PC-9 (cell line): ENCODE measurements at regions not wholly inside any gene's neighbourhood (a gene's known extent, or its start where the extent isn't known, plus 50 kb on each side); places are given as distances from the start of the nearest gene placed in this dataset.

ENCODE experiments used
- BruUV-seq: library from RNA; stranded (reverse); fragments of 400-500 nt; replicated peaks from 2 replicates; lab custom pipeline; 2021; lab: Mats Ljungman, UMichigan
- CTCF ChIA-PET: fragments of 300-600 bp; sonication (Branson Sonifier 250); formaldehyde crosslinking; loops from one replicate; lab custom pipeline; 2022; ENCODE audit warnings: antibody characterized with exemption; lab: Charles Lee
- POLR2A ChIA-PET: fragments of 300-600 bp; sonication (Branson Sonifier 250); formaldehyde crosslinking; loops from one replicate; lab custom pipeline; 2022; ENCODE audit warnings: antibody characterized with exemption; ENCODE audit not compliant: unreplicated experiment; lab: Charles Lee
- DNase-seq, 2 experiments: peaks; one replicate each; pipeline versions ENCODE4 v3.0.0 to v3.0.0-alpha.2; 2015 to 2022; ENCODE audit warnings: mixed read lengths in 1 of 2
- H2AFZ ChIP-seq: fragments of 200-600 bp; sonication (generic); 2 replicates; pipeline ENCODE4 v1.8.1; 2017; ENCODE audit warnings: antibody characterized with exemption
- H3F3A ChIP-seq: fragments of 200-600 bp; sonication (generic); 2 replicates; pipeline ENCODE4 v1.8.1; 2017; ENCODE audit warnings: antibody characterized with exemption, mild to moderate bottlenecking, low read depth; ENCODE audit not compliant: insufficient read depth
- H3K27ac ChIP-seq: fragments of 200-600 bp; sonication (generic); 2 replicates; pipeline ENCODE4 v1.6.1; 2016; ENCODE audit warnings: mixed run types
- H3K27me3 ChIP-seq: fragments of 200-600 bp; sonication (generic); 2 replicates; pipeline ENCODE4 v1.6.1; 2016; ENCODE audit warnings: low read depth, mixed run types; ENCODE audit not compliant: insufficient read depth
- H3K36me3 ChIP-seq: fragments of 200-600 bp; sonication (generic); 2 replicates; pipeline ENCODE4 v1.6.1; 2016; ENCODE audit warnings: low read depth, mixed run types
- H3K4me1 ChIP-seq: fragments of 200-600 bp; sonication (generic); replicated peaks from 2 replicates; pipeline ENCODE4 v1.6.1; 2016; ENCODE audit warnings: mixed run types; ENCODE audit not compliant: insufficient read depth
- H3K4me2 ChIP-seq: fragments of 200-600 bp; sonication (generic); 2 replicates; pipeline ENCODE4 v1.6.1; 2017; ENCODE audit warnings: mixed run types
- H3K4me3 ChIP-seq: fragments of 200-600 bp; sonication (generic); 2 replicates; pipeline ENCODE4 v1.6.1; 2016; ENCODE audit warnings: mixed run types
- H3K79me2 ChIP-seq: fragments of 200-600 bp; sonication (generic); 2 replicates; pipeline ENCODE4 v1.6.1; 2017; ENCODE audit warnings: low read depth, mixed run types
- H3K9me2 ChIP-seq: fragments of 200-600 bp; sonication (generic); 2 replicates; pipeline ENCODE4 v1.8.1; 2017; ENCODE audit warnings: mild to moderate bottlenecking; ENCODE audit not compliant: insufficient read depth
- H3K9me3 ChIP-seq: fragments of 200-600 bp; sonication (generic); 2 replicates; pipeline ENCODE4 v1.8.1; 2016; ENCODE audit warnings: low read depth; ENCODE audit not compliant: insufficient read depth
- H4K20me1 ChIP-seq: fragments of 200-600 bp; sonication (generic); 2 replicates; pipeline ENCODE4 v1.8.1; 2017; ENCODE audit not compliant: insufficient read depth
- CTCF ChIP-seq: fragments of 200-600 bp; sonication (generic); conservative IDR thresholded peaks from 2 replicates; pipeline ENCODE4 v1.6.1; 2017; ENCODE audit warnings: mixed run types, antibody characterized with exemption, mild to moderate bottlenecking, moderate library complexity
- EZH2 ChIP-seq: fragments of 200-600 bp; sonication (generic); IDR thresholded peaks from 2 replicates; pipeline ENCODE4 v1.8.0; 2017; ENCODE audit warnings: antibody characterized with exemption, low read depth
- intact Hi-C: fragments of 100-400 bp; cut with micrococcal nuclease; formaldehyde crosslinking; loops from one replicate; pipeline ENCODE4 v1.10.0; 2022; ENCODE audit not compliant: unreplicated experiment

- Histone ChIP-seq H3F3A (no peaks in the 10 kb centered on the region), H3K4me2 (no peak overlapping the region), H3K9me2 (no peaks in the 10 kb centered on the region), H2AFZ (peak overlapping the region; percentile 24; the same call in 1 of the 2 replicates), H3K4me1 (no peaks in the 10 kb centered on the region), H3K4me3 (no peak overlapping the region), H3K79me2 (no peaks in the 10 kb centered on the region), H3K9me3 (no peaks in the 10 kb centered on the region), H3K27ac (no peak overlapping the region), H3K27me3 (no peaks in the 10 kb centered on the region), H4K20me1 (no peaks in the 10 kb centered on the region), H3K36me3 (no peaks in the 10 kb centered on the region)
- CTCF ChIA-PET, result no interaction called here
- POLR2A ChIA-PET, result no interaction called here
- TF ChIP-seq CTCF, result no peak
- TF ChIP-seq EZH2, result no peak
- DNase-seq, result no peak
- BruUV-seq, result no TSS peak
- intact Hi-C loops, result no loop called here
Measured at GRCh38 chr3:157981819-157982218, 124.4 kb downstream of the SHOX2 start.

- no TSS peak for BruUV-seq
Measured at GRCh38 chr3:157979022-157979421, 127.2 kb downstream of the SHOX2 start.

GRCh38 chr3:157961665-157962064 is 144.6 kb downstream of the SHOX2 start:
- no peak for DNase-seq
- POLR2A ChIA-PET, result no interaction called here
- Histone ChIP-seq H3K4me1 (no peaks in the 10 kb centered on the region), H3K9me2 (no peaks in the 10 kb centered on the region), H3F3A (no peaks in the 10 kb centered on the region), H3K79me2 (no peaks in the 10 kb centered on the region), H4K20me1 (no peaks in the 10 kb centered on the region), H3K4me2 (no peak overlapping the region), H3K27ac (no peak overlapping the region), H3K27me3 (no peaks in the 10 kb centered on the region), H3K36me3 (no peaks in the 10 kb centered on the region), H3K4me3 (no peak overlapping the region), H3K9me3 (no peaks in the 10 kb centered on the region), H2AFZ (no peak overlapping the region)
- no TSS peak for BruUV-seq
- intact Hi-C loops, result no loop called here
- CTCF ChIA-PET, result no interaction called here
- TF ChIP-seq EZH2 (no peak), CTCF (no peak)

More at GRCh38 chr3:157979022-157979421, 127.2 kb downstream of the SHOX2 start:
- H3K4me3 ChIP-seq, result no peak overlapping the region
- no peaks in the 10 kb centered on the region for H4K20me1 ChIP-seq
- H3F3A ChIP-seq, result no peaks in the 10 kb centered on the region
- no peak overlapping the region for H3K4me2 ChIP-seq
- intact Hi-C loops, result no loop called here
- TF ChIP-seq CTCF, result no peak
- no peak for TF ChIP-seq EZH2
- H3K27me3 ChIP-seq, result no peaks in the 10 kb centered on the region
- no peak overlapping the region for H3K27ac ChIP-seq
- H3K36me3 ChIP-seq, result no peaks in the 10 kb centered on the region
- ChIA-PET POLR2A (interaction anchor here (0.6 kb wide), 1 partner anchor 554 kb away, joined by 5 read pairs; no protein-coding TSS in a partner anchor), CTCF (no interaction called here)
- H3K79me2 ChIP-seq, result no peaks in the 10 kb centered on the region
- no peaks in the 10 kb centered on the region for H3K9me3 ChIP-seq
- H2AFZ ChIP-seq, result no peak overlapping the region
- no peaks in the 10 kb centered on the region for H3K4me1 ChIP-seq
- H3K9me2 ChIP-seq, result no peaks in the 10 kb centered on the region
- DNase-seq, result no peak
